T-helper 2 cell treated with Interferon-gamma antibody and Interleukin-4, amounts not matched to agents 100 ng/mL and 5 ng/mL, for 36 hours (primary cell): ENCODE measurements at regions not wholly inside any gene's neighbourhood (a gene's known extent, or its start where the extent isn't known, plus 50 kb on each side); places are given as distances from the start of the nearest gene placed in this dataset.
"Not testable (repeated sequence)": the region's sequence is repeated elsewhere in the genome, so short reads cannot be mapped to it uniquely, and the experiment has no call there.

ENCODE experiments used
- intact Hi-C: fragments of 100-400 bp; cut with micrococcal nuclease; formaldehyde crosslinking; loops from one replicate; pipeline ENCODE4 v1.15.1; 2023

- intact Hi-C loops: no loop called here
Measured at GRCh38 chr1:100627936-100628335, 90.0 kb downstream of the GPR88 start.

GRCh38 chr1:100628631-100629081 is 90.7 kb downstream of the GPR88 start:
- intact Hi-C loops: no loop called here

- intact Hi-C loops: no loop called here
Measured at GRCh38 chr1:100629391-100629790, 90.2 kb upstream of the VCAM1 start.

- intact Hi-C loops: no loop called here
Measured at GRCh38 chr1:100631015-100631551, 88.5 kb upstream of the VCAM1 start.

- intact Hi-C loops: no loop called here
Measured at GRCh38 chr1:100642826-100643225, 76.7 kb upstream of the VCAM1 start.

- intact Hi-C loops: no loop called here
Measured at GRCh38 chr1:100643471-100644196, 75.9 kb upstream of the VCAM1 start.

GRCh38 chr1:100646001-100646400 is 73.5 kb upstream of the VCAM1 start:
- intact Hi-C loops: no loop called here

GRCh38 chr1:100649146-100649545 is 70.4 kb upstream of the VCAM1 start:
- intact Hi-C loops: no loop called here

GRCh38 chr1:100657876-100658715 is 61.4 kb upstream of the VCAM1 start:
- intact Hi-C loops: no loop called here

GRCh38 chr1:100658716-100659026 is 60.9 kb upstream of the VCAM1 start:
- intact Hi-C loops: no loop called here

GRCh38 chr1:100661176-100661575 is 58.4 kb upstream of the VCAM1 start:
- intact Hi-C loops: no loop called here

- intact Hi-C loops: not testable (repeated sequence)
Measured at GRCh38 chr1:100668494-100668893, 51.0 kb upstream of the VCAM1 start.
